Vagina (tissue), 2 donors: ENCODE measurements at regions not wholly inside any gene's neighbourhood (a gene's known extent, or its start where the extent isn't known, plus 50 kb on each side); places are given as distances from the start of the nearest gene placed in this dataset.

Experiments
- DNase-seq, 2 donors: peaks; one replicate each; pipeline ENCODE4 v3.0.0-alpha.2; 2017; ENCODE audit errors: extremely low spot score in 2 of 2
- H3K27ac ChIP-seq: fragments of 200-600 bp; sonication (generic); one replicate; pipeline ENCODE4 v1.5.1; 2019
- H3K27me3 ChIP-seq: fragments of 200-600 bp; sonication (generic); one replicate; pipeline ENCODE4 v1.5.1; 2019
- H3K36me3 ChIP-seq, 2 donors: fragments of 200-600 bp; sonication (generic); one replicate each; pipeline ENCODE4 v1.5.1; 2017 to 2019
- H3K4me1 ChIP-seq: fragments of 200-600 bp; sonication (generic); one replicate; pipeline ENCODE4 v1.5.1; 2019
- H3K4me3 ChIP-seq, 2 donors: fragments of 200-600 bp; sonication (generic); 1 replicate in 1 of 2; 2 replicates in 1 of 2; pipeline ENCODE4 v1.5.1; 2016 to 2019
- H3K9me3 ChIP-seq: fragments of 200-600 bp; sonication (generic); one replicate; pipeline ENCODE4 v1.5.1; 2019
- CTCF ChIP-seq, 3 experiments: fragments of 450-650 bp in 2 of 3; fragments of 200-600 bp in 1 of 3; sonication (generic) in 1 of 3; IDR thresholded peaks; one replicate each; pipeline ENCODE4 v1.5.1; 2017 to 2019; ENCODE audit warnings: antibody characterized with exemption in 3 of 3, mild to moderate bottlenecking in 2 of 3, moderate library complexity in 2 of 3
- POLR2A ChIP-seq, 2 donors: fragments of 450-650 bp; IDR thresholded peaks; one replicate each; pipeline ENCODE4 v1.6.1; 2017; ENCODE audit warnings: antibody characterized with exemption in 2 of 2, mild to moderate bottlenecking in 2 of 2, moderate library complexity in 2 of 2
- POLR2AphosphoS5 ChIP-seq, 2 donors: sonication (generic); formaldehyde crosslinking; IDR thresholded peaks; one replicate each; pipeline ENCODE4 v1.9.0; 2017; ENCODE audit warnings: antibody characterized with exemption in 2 of 2, mild to moderate bottlenecking in 2 of 2, low read depth in 1 of 2; ENCODE audit not compliant: insufficient read depth in 1 of 2
- intact Hi-C: fragments of 100-400 bp; cut with DNase I; formaldehyde crosslinking; loops from one replicate; pipeline ENCODE4 v1.15.1; 2023

GRCh38 chr9:74102702-74103101 is 394.4 kb upstream of the RORB start:
- H3K4me3 ChIP-seq: no peak overlapping the region
- intact Hi-C loops: loop anchor here (2.0 kb wide), 1 partner anchor 42 kb away; no protein-coding TSS in a partner anchor
- DNase-seq: no peak
- H3K27ac ChIP-seq: no peak overlapping the region
- H3K4me1 ChIP-seq: no peaks in the 10 kb centered on the region
- no peaks in the 10 kb centered on the region for H3K9me3 ChIP-seq
- H3K27me3 ChIP-seq: no peaks in the 10 kb centered on the region
- TF ChIP-seq POLR2A (IDR thresholded peaks at IDR 0.05): no peak
- TF ChIP-seq CTCF (IDR thresholded peaks at IDR 0.05): no peak
- TF ChIP-seq POLR2AphosphoS5 (IDR thresholded peaks at IDR 0.05; ENCODE audit: insufficient read depth in 1 of 2, low read depth in 1 of 2): no peak
- H3K36me3 ChIP-seq: no peaks in the 10 kb centered on the region

- TF ChIP-seq POLR2AphosphoS5 (IDR thresholded peaks at IDR 0.05; ENCODE audit: insufficient read depth in 1 of 2, low read depth in 1 of 2) (no peak), CTCF (IDR thresholded peaks at IDR 0.05) (no peak), POLR2A (IDR thresholded peaks at IDR 0.05) (no peak)
- H3K9me3 ChIP-seq: no peaks in the 10 kb centered on the region
- intact Hi-C loops: no loop called here
These were observed 389.4 kb upstream of the RORB start for GRCh38 chr9:74107692-74108091.

GRCh38 chr9:74115976-74116375 is 381.2 kb upstream of the RORB start:
- TF ChIP-seq POLR2AphosphoS5 (IDR thresholded peaks at IDR 0.05; ENCODE audit: insufficient read depth in 1 of 2, low read depth in 1 of 2): no peak
- TF ChIP-seq POLR2A (IDR thresholded peaks at IDR 0.05): no peak
- TF ChIP-seq CTCF (IDR thresholded peaks at IDR 0.05): no peak
- Histone ChIP-seq H3K4me1 (no peaks in the 10 kb centered on the region), H3K4me3 (no peak overlapping the region), H3K36me3 (no peaks in the 10 kb centered on the region), H3K27me3 (no peaks in the 10 kb centered on the region), H3K27ac (no peak overlapping the region), H3K9me3 (no peaks in the 10 kb centered on the region)
- no peak for DNase-seq
- intact Hi-C loops: no loop called here

More at GRCh38 chr9:74107692-74108091, 389.4 kb upstream of the RORB start:
- Histone ChIP-seq H3K27ac (no peak overlapping the region), H3K4me3 (no peak overlapping the region), H3K27me3 (no peaks in the 10 kb centered on the region), H3K4me1 (no peaks in the 10 kb centered on the region), H3K36me3 (no peaks in the 10 kb centered on the region)
- DNase-seq: no peak

GRCh38 chr9:74117151-74117550 is 380.0 kb upstream of the RORB start:
- intact Hi-C loops: no loop called here
- DNase-seq: no peak
- TF ChIP-seq CTCF (IDR thresholded peaks at IDR 0.05): no peak
- no peak for TF ChIP-seq POLR2AphosphoS5 (IDR thresholded peaks at IDR 0.05; ENCODE audit: insufficient read depth in 1 of 2, low read depth in 1 of 2)
- TF ChIP-seq POLR2A (IDR thresholded peaks at IDR 0.05): no peak
- Histone ChIP-seq H3K9me3 (no peaks in the 10 kb centered on the region), H3K4me1 (no peaks in the 10 kb centered on the region), H3K36me3 (no peaks in the 10 kb centered on the region), H3K27ac (no peak overlapping the region), H3K4me3 (no peak overlapping the region), H3K27me3 (no peaks in the 10 kb centered on the region)

- Histone ChIP-seq H3K4me3 (no peak overlapping the region), H3K36me3 (no peaks in the 10 kb centered on the region), H3K9me3 (no peaks in the 10 kb centered on the region), H3K27me3 (no peaks in the 10 kb centered on the region), H3K4me1 (no peaks in the 10 kb centered on the region), H3K27ac (no peak overlapping the region)
- intact Hi-C loops: no loop called here
- no peak for DNase-seq
- TF ChIP-seq CTCF (IDR thresholded peaks at IDR 0.05) (no peak), POLR2A (IDR thresholded peaks at IDR 0.05) (no peak), POLR2AphosphoS5 (IDR thresholded peaks at IDR 0.05; ENCODE audit: insufficient read depth in 1 of 2, low read depth in 1 of 2) (no peak)
These were observed 379.4 kb upstream of the RORB start for GRCh38 chr9:74117731-74118130.
